Activated naive CD8-positive, alpha-beta T cell treated with anti-CD3 and anti-CD28 coated beads, Interleukin-2, amount 10 ng/mL, durations not matched to agents 7 days and 5 days (primary cell): ENCODE measurements at regions not wholly inside any gene's neighbourhood (a gene's known extent, or its start where the extent isn't known, plus 50 kb on each side); places are given as distances from the start of the nearest gene placed in this dataset.
"Not testable (repeated sequence)": the region's sequence is repeated elsewhere in the genome, so short reads cannot be mapped to it uniquely, and the experiment has no call there.

Source experiments
- ATAC-seq: fragments of 150-1000 bp; cut with Tn5 transposase; one replicate; pipeline ENCODE4 v1.10.0; 2021; ENCODE audit warnings: low read depth, moderate library complexity
- POLR2A ChIA-PET: fragments of 350-600 bp; sonication (Branson Sonifier 250); formaldehyde crosslinking; loops from one replicate; lab custom pipeline; 2021; ENCODE audit warnings: antibody characterized with exemption; lab: Charles Lee
- DNase-seq: peaks from one replicate; pipeline ENCODE4 v3.0.0; 2021
- H3K27ac Mint-ChIP-seq: one replicate; pipeline ENCODE4 v1.8.0; 2022; ENCODE audit warnings: mild to moderate bottlenecking, mixed read lengths
- H3K27me3 Mint-ChIP-seq: one replicate; pipeline ENCODE4 v1.8.0; 2022; ENCODE audit warnings: mild to moderate bottlenecking, moderate library complexity, mixed read lengths
- H3K36me3 Mint-ChIP-seq: one replicate; pipeline ENCODE4 v1.8.0; 2021; ENCODE audit warnings: mild to moderate bottlenecking, mixed read lengths
- H3K4me1 Mint-ChIP-seq: one replicate; pipeline ENCODE4 v1.8.0; 2021; ENCODE audit warnings: mixed read lengths
- H3K4me3 Mint-ChIP-seq: one replicate; pipeline ENCODE4 v1.8.0; 2022; ENCODE audit warnings: mild to moderate bottlenecking, moderate library complexity, mixed read lengths
- H3K9me3 Mint-ChIP-seq: one replicate; pipeline ENCODE4 v1.8.0; 2021; ENCODE audit warnings: mixed read lengths

DNA sequence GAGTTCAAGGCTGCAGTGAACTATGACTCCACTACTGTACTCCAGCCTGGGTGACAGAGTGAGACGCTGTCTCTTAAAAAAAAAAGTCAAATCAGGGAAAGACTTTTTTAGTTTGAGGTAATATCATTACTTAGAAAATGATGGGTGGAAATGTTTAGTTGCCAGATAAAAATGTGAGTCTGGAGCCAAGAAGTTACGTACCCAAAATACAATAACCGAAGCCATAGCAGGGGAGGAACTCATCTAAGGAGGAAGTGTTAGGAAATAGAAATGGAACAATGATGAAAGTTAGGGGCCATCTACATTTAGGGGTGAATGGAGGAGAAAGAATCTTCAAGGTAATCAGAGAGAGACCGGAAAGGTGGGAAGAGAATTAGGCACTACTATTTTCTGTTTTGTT lies 98.8 kb downstream of the DACT1 start:
- Mint-ChIP-seq H3K4me3 (no peak overlapping the region), H3K36me3 (no peaks in the 10 kb centered on the region), H3K4me1 (no peaks in the 10 kb centered on the region), H3K27ac (no peak overlapping the region), H3K9me3 (peaks cover 2% of the 10 kb centered on the region), H3K27me3 (peaks cover 27% of the 10 kb centered on the region)
- ATAC-seq = no peak
- POLR2A ChIA-PET = no interaction called here
- DNase-seq = no peak

DNA sequence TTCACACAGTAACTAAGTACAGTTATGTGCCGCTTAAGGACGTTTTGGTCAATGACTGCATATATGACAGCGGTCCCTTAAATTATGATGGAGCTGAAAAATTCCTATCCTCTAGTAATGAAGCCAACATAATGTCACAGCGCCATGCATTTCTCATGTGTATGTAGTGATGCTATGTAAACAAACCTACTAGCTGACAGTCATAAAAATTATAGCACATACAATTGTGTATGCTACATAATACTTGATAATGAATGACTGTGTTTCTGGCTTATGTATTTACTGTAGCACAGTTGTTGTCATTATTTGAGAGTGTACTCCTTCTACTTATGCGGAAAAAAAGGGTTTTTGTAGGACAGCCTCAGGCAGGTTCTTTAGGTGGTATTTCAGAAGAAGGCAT lies 99.7 kb downstream of the DACT1 start:
- peaks cover 34% of the 10 kb centered on the region for H3K27me3 Mint-ChIP-seq
- no peaks in the 10 kb centered on the region for H3K36me3 Mint-ChIP-seq
- DNase-seq (no peak), ATAC-seq (no peak)
- H3K27ac Mint-ChIP-seq = no peak overlapping the region
- POLR2A ChIA-PET = no interaction called here
- H3K4me3 Mint-ChIP-seq = no peak overlapping the region
- no peaks in the 10 kb centered on the region for H3K4me1 Mint-ChIP-seq
- peaks cover 2% of the 10 kb centered on the region for H3K9me3 Mint-ChIP-seq

DNA sequence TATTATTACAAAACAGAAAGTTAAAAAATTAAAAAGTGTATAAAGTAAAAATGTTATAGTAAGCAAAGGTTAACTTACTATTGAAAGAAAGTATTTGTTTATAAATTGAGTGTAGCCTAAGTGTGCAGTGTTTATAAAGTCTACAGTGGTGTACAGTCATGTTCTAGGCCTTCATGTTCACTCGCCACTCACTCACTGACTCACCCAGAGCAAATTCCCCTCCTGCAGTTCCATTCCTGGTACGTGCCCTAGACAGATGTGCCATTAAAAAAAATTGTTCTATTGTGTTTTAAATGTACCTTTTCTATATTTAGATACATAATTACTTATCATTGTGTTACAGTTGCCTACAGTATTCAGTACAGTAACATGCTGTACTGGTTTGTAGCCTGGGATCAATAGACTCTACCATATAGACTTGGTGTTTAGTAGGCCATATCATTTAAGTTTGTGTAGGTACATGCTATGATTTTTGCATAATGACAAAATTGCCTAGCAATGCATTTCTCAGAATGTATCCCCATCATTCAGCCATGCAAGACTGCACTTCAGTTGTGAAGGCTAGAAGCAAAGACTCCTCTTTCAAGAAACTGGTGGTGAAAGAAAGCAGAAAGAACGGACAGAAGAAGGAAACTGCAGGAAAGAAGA lies 100.6 kb downstream of the DACT1 start:
- peaks cover 2% of the 10 kb centered on the region for H3K9me3 Mint-ChIP-seq
- H3K4me1 Mint-ChIP-seq = no peaks in the 10 kb centered on the region
- H3K27me3 Mint-ChIP-seq = peaks cover 34% of the 10 kb centered on the region
- ATAC-seq (no peak), DNase-seq (no peak)
- H3K4me3 Mint-ChIP-seq = no peak overlapping the region
- POLR2A ChIA-PET = no interaction called here
- H3K36me3 Mint-ChIP-seq = no peaks in the 10 kb centered on the region
- no peak overlapping the region for H3K27ac Mint-ChIP-seq

DNA sequence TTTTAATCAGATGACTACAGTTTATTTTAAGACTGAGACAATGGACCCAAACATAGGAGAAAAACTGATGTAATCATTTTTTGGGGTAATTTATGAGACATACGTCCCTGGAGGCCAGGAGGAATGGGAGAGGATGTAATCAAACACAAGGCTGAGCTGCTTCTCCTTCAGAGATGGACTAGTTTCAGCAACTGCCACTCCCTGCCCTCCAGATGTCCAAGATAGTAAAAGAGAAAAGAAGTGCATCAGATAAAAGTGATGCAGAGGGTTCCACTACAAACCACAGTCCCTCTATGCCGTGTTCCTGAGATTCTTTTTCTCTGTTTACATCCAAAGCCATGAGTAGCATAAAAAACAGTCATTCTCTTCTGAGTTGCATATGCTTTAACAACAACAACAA lies 101.1 kb downstream of the DACT1 start:
- peaks cover 34% of the 10 kb centered on the region for H3K27me3 Mint-ChIP-seq
- H3K9me3 Mint-ChIP-seq = peaks cover 2% of the 10 kb centered on the region

DNA sequence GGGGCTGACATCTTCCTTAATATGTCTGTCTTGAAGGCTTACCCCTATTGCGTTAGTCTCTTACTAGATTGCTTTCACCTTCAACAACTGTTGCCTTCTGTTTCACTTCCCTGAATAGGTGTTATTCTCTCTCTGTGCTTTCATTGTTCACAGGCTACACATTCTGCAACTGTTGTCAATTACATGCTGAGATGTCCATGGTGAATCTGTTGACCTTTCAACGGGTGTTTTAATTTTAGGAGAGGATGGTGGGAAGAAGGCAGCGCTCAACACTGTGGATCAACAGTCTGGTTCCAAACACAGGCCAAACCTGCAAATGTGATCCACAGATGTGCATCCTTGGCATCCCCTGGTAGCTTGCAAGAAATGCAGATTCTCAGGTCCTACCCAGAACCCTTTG lies 101.9 kb downstream of the DACT1 start:
- Mint-ChIP-seq H3K4me1 (no peaks in the 10 kb centered on the region), H3K9me3 (peaks cover 2% of the 10 kb centered on the region), H3K36me3 (no peaks in the 10 kb centered on the region), H3K27me3 (peaks cover 34% of the 10 kb centered on the region), H3K27ac (no peak overlapping the region), H3K4me3 (no peak overlapping the region)
- DNase-seq = no peak
- ATAC-seq = no peak
- POLR2A ChIA-PET = no interaction called here

More for the DNA sequence above, 101.1 kb downstream of the DACT1 start:
- ATAC-seq (no peak), DNase-seq (no peak)
- Mint-ChIP-seq H3K4me1 (no peaks in the 10 kb centered on the region), H3K36me3 (no peaks in the 10 kb centered on the region), H3K4me3 (no peak overlapping the region), H3K27ac (no peak overlapping the region)
- POLR2A ChIA-PET = no interaction called here

DNA sequence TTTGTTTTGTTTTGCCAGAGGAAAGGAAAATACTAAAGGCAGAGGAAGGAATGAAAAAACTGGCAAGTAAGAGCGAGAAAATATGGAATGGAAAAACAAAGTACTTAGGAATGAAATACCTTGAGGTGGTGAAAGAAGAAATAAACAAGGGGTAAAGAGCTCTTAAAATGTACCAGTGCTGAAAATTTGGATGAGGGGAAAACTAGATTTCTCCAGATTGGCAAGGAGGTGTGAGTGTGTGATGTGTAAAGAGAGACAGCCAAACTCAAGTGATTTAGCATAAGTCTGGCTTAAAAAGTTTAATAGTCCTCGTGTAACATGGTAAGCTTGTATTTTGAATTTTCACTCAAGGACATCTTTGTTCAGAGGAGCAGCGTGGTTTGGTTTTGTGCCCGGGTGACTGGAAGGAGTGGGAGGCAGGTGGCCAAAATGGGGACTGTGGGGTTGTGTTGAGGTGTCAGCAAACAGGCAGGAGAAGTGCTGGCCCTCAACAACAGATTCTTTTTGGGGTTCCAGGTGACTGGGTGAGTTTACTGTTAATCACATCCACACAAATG lies 102.7 kb downstream of the DACT1 start:
- Mint-ChIP-seq H3K4me1 (no peaks in the 10 kb centered on the region), H3K4me3 (no peak overlapping the region), H3K9me3 (peaks cover 2% of the 10 kb centered on the region), H3K27ac (no peak overlapping the region), H3K27me3 (peaks cover 30% of the 10 kb centered on the region), H3K36me3 (no peaks in the 10 kb centered on the region)
- ATAC-seq = no peak
- POLR2A ChIA-PET = no interaction called here
- DNase-seq = no peak

DNA sequence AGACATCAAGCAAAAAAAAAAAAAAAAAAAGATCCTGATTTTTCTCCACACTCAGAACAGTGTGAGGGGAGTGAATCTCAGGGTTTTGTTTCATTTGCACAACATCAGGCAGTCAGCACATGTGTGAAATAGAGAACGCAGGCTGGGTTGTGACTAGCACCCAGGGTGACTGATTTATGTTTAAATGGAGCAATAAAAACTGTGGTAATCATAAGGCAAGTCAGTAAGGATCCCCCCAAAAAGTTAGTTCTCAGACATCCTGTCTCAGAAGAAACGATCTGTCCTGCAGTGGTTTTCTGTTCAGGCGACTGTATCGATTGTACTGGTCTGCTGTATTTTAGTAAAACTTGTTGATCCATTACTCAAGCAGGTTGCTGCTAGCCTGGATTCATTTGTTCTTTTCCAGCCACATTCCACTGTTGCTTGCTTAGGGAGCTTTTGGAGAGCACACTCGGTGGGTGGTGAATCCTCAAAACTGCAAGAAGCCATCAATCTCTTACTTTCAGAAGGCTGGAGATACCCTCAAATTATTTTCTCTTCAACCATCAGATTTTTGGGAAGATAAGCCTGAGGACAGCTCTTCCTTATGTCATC lies 107.1 kb downstream of the DACT1 start:
- no peak for DNase-seq
- no peaks in the 10 kb centered on the region for H3K36me3 Mint-ChIP-seq
- H3K4me3 Mint-ChIP-seq = no peak overlapping the region
- H3K27ac Mint-ChIP-seq = no peak overlapping the region
- POLR2A ChIA-PET = no interaction called here
- H3K27me3 Mint-ChIP-seq = peaks cover 16% of the 10 kb centered on the region
- H3K9me3 Mint-ChIP-seq = no peaks in the 10 kb centered on the region
- ATAC-seq = no peak
- peaks cover 6% of the 10 kb centered on the region for H3K4me1 Mint-ChIP-seq

DNA sequence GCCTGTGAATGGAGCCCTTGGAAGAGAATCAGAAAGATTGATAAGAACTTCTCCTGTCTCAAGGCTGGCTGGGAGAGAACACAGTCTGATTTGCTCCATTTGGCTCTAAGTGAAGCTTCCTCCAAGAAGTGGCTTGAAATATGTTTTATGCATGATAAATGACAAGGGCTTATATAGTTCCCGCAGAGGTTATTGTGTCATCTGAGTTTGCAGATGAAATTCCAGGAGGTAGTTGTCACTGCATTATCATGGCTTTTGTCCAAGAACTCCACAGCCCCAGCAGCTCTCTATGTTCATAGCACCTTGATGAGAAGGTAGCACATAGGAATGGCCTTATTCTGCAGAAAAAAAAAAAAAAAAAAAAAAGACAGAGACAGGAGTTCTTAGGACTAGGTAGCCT lies 108.5 kb downstream of the DACT1 start:
- Mint-ChIP-seq H3K4me3 (no peak overlapping the region), H3K27me3 (peaks cover 11% of the 10 kb centered on the region), H3K27ac (no peak overlapping the region), H3K36me3 (no peaks in the 10 kb centered on the region), H3K9me3 (no peaks in the 10 kb centered on the region), H3K4me1 (peaks cover 8% of the 10 kb centered on the region)
- ATAC-seq (no peak), DNase-seq (no peak)
- POLR2A ChIA-PET = no interaction called here

DNA sequence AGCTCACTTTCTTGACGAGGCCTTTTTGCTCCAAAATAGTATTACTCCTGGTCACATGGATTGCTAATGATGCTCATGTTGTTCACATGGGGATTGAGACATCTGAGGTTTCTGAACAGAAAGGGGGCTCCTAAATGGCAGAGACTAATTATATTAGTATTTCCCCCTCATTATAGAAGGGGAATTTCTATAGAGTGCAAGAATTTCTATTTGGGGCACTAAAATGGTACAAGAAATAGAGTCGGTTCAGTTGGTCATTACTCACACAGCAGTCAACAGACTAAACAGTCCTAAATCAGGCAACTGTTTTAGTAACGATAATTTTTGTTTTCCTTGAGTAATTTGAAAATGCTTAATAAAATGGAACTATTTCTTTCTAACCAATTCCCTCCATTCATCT lies 108.9 kb downstream of the DACT1 start:
- no peak for ATAC-seq
- no peak for DNase-seq
- peaks cover 7% of the 10 kb centered on the region for H3K27me3 Mint-ChIP-seq
- H3K9me3 Mint-ChIP-seq = no peaks in the 10 kb centered on the region
- H3K4me3 Mint-ChIP-seq = no peak overlapping the region
- no peaks in the 10 kb centered on the region for H3K36me3 Mint-ChIP-seq
- H3K27ac Mint-ChIP-seq = no peak overlapping the region
- POLR2A ChIA-PET = no interaction called here
- peaks cover 8% of the 10 kb centered on the region for H3K4me1 Mint-ChIP-seq

DNA sequence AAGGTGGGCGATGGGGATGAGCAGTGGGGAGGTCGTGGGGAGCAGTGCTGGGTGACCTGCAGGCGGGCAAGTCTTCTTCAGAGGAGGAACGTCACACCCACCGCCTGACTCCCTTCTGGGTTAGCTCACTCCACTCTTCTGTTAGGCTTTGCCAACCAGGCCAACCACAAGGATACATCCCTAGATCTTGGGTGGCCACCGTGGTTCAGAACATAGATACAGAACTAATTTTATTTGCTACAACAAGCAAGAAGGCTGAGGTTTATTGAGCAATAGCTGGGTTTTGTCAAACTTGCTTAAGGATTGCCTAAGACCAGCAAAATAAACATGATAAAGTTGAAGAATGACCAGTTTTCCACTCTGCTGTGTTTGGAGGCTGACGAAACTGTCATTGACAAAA lies 109.4 kb downstream of the DACT1 start:
- H3K27me3 Mint-ChIP-seq = peaks cover 3% of the 10 kb centered on the region
- H3K9me3 Mint-ChIP-seq = no peaks in the 10 kb centered on the region
- H3K4me3 Mint-ChIP-seq = no peak overlapping the region
- H3K36me3 Mint-ChIP-seq = no peaks in the 10 kb centered on the region
- POLR2A ChIA-PET = no interaction called here
- peaks cover 8% of the 10 kb centered on the region for H3K4me1 Mint-ChIP-seq
- ATAC-seq (no peak), DNase-seq (no peak)
- H3K27ac Mint-ChIP-seq = no peak overlapping the region

DNA sequence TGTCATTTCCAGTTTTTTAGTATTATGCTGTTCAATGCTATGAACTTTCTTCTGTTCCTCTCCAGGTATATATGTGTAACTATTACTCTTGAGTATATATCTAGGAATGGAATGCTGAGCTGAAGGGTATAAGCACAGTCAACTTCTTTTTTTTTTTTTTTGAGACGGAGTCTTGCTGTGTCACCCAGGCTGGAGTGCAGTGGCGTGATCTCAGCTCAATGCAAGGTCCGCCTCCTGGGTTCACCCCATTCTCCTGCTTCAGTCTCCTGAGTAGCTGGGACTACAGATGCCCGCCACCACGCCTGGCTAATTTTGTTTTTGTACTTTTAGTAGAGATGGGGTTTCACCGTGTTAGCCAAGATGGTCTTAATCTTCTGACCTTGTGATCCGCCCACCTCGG lies 110.5 kb downstream of the DACT1 start:
- H3K4me1 Mint-ChIP-seq, H3K27me3 Mint-ChIP-seq, H3K9me3 Mint-ChIP-seq, H3K4me3 Mint-ChIP-seq, ATAC-seq, DNase-seq, H3K27ac Mint-ChIP-seq, POLR2A ChIA-PET, H3K36me3 Mint-ChIP-seq: not testable (repeated sequence)

DNA sequence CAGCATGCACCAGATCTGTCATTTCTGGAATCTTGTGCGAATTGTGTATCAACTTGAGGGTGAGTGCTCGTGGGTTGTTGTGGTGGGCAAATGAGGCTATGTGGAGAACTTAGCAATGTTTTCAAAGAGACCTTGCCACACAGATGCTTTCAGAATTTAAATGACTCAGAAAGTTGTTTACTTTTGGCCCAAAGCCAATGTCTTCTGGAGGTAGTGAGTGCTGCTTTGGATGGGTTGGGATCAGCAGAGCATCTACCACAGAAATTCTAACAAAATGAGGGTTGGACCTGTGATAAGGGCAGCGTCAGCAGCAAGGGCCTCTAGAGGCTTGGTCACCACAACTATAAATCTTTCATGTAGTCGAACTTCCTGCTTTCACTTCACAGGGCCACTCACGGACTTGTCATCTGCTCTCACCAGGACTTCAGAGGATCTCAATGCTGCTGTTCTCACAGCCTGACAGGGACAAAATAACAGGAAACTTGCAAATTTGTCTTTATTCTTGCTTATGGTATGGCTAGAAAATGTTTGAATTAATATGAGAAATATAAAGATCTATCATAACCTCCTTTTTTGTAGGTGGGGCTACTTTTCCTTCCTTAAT lies 111.4 kb downstream of the DACT1 start:
- Mint-ChIP-seq H3K27ac (peak overlapping the region; percentile 46), H3K4me3 (peak overlapping the region; percentile 34)

DNA sequence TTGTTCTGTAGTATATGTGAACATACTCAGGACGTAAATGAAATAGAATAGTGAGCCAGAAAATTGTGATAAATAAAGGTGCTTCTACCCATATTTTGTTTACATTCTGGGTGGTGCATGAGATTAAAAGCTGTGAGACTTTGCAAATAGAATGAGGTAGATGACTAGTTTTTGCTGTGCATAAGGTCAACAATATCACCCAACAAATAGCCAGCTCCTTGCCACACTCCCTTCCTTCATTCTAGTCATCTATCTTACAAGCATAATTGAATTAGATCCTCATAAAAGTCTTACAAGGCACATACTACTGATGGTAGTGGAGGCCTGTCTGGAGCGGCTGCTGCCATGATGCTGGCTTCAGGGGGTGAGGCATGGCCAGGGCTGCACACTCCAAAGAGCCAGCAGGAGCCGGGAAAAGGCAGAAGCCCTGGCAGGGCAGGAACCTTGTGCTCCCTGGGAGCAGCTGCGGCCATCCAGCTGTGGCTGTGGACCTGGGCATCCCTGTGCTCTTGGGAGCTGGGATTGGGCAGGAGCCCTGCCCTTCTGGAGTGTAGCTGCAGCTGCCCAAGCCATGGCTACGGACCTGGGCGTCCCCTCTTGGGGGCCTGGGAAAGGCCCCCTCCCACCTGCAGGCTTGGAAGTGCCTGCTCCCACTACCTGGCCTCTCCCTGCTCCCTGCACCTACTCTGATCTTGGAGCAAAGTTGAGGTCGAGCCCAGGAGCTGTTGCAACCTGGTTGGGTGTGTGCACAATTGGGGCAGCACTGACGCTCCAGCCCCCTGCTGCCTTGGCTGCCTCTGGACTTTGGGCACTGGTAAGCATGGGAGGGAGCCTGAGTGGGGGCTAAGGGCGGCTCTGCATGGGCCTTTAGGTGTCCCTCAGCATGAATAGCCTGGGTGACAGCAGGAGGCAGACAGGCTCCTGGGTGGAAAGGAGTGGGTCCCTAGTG lies 112.8 kb downstream of the DACT1 start:
- no peak for DNase-seq
- no peak overlapping the region for H3K27ac Mint-ChIP-seq
- no peaks in the 10 kb centered on the region for H3K36me3 Mint-ChIP-seq
- peaks cover 2% of the 10 kb centered on the region for H3K27me3 Mint-ChIP-seq
- no peaks in the 10 kb centered on the region for H3K9me3 Mint-ChIP-seq
- POLR2A ChIA-PET = no interaction called here
- H3K4me3 Mint-ChIP-seq = no peak overlapping the region
- no peak for ATAC-seq
- peaks cover 8% of the 10 kb centered on the region for H3K4me1 Mint-ChIP-seq

More for the DNA sequence above, 111.4 kb downstream of the DACT1 start:
- POLR2A ChIA-PET = no interaction called here
- ATAC-seq (peak; percentile 84), DNase-seq (no peak)
- Mint-ChIP-seq H3K4me1 (peaks cover 8% of the 10 kb centered on the region), H3K27me3 (peaks cover 2% of the 10 kb centered on the region), H3K9me3 (no peaks in the 10 kb centered on the region), H3K36me3 (no peaks in the 10 kb centered on the region)
